Superior temporal gyrus (tissue), 1 donor: ENCODE measurements at regions not wholly inside any gene's neighbourhood (a gene's known extent, or its start where the extent isn't known, plus 50 kb on each side); places are given as distances from the start of the nearest gene placed in this dataset.
"Not testable (repeated sequence)": the region's sequence is repeated elsewhere in the genome, so short reads cannot be mapped to it uniquely, and the experiment has no call there.

Source experiments
- DNase-seq: peaks from one replicate; pipeline ENCODE4 v3.0.0-alpha.2; 2016; ENCODE audit errors: extremely low spot score

GRCh38 chr2:36302911-36303310 is 52.7 kb upstream of the CRIM1 start:
- DNase-seq: no peak

GRCh38 chr2:36301843-36302242 is 53.7 kb upstream of the CRIM1 start:
- no peak for DNase-seq

- DNase-seq: no peak
Measured at GRCh38 chr2:36300697-36301096, 54.9 kb upstream of the CRIM1 start.

GRCh38 chr2:36296798-36297197 is 58.8 kb upstream of the CRIM1 start:
- DNase-seq: no peak

- no peak for DNase-seq
Measured at GRCh38 chr2:36294316-36294721, 61.3 kb upstream of the CRIM1 start.

GRCh38 chr2:36290306-36290856 is 65.2 kb upstream of the CRIM1 start:
- DNase-seq: peak; percentile 64

- no peak for DNase-seq
Measured at GRCh38 chr2:36289731-36290130, 65.8 kb upstream of the CRIM1 start.

GRCh38 chr2:36287363-36288275 is 68.0 kb upstream of the CRIM1 start:
- DNase-seq: no peak

GRCh38 chr2:36279506-36279905 is 76.1 kb upstream of the CRIM1 start:
- DNase-seq: not testable (repeated sequence)

GRCh38 chr2:36277881-36278523 is 77.6 kb upstream of the CRIM1 start:
- DNase-seq: no peak

- DNase-seq: no peak
Measured at GRCh38 chr2:36277146-36277808, 78.3 kb upstream of the CRIM1 start.

- no peak for DNase-seq
Measured at GRCh38 chr2:36271266-36271665, 84.3 kb upstream of the CRIM1 start.

- no peak for DNase-seq
Measured at GRCh38 chr2:36270758-36271157, 84.8 kb upstream of the CRIM1 start.

GRCh38 chr2:36267194-36267593 is 88.4 kb upstream of the CRIM1 start:
- DNase-seq: no peak

- DNase-seq: no peak
Measured at GRCh38 chr2:36266536-36267121, 88.9 kb upstream of the CRIM1 start.

GRCh38 chr2:36262581-36262980 is 93.0 kb upstream of the CRIM1 start:
- DNase-seq: no peak

- no peak for DNase-seq
Measured at GRCh38 chr2:36255863-36256262, 99.7 kb upstream of the CRIM1 start.

GRCh38 chr2:36253086-36253485 is 102.5 kb upstream of the CRIM1 start:
- DNase-seq: no peak

GRCh38 chr2:36246320-36246990 is 109.1 kb upstream of the CRIM1 start:
- no peak for DNase-seq

GRCh38 chr2:36245651-36246050 is 109.9 kb upstream of the CRIM1 start:
- no peak for DNase-seq

- no peak for DNase-seq
Measured at GRCh38 chr2:36238106-36238505, 117.5 kb upstream of the CRIM1 start.
